K562 (cell line): ENCODE measurements at regions not wholly inside any gene's neighbourhood (a gene's known extent, or its start where the extent isn't known, plus 50 kb on each side); places are given as distances from the start of the nearest gene placed in this dataset.

Source experiments
- ATAC-seq: fragments of 200-7000 bp; cut with Tn5 transposase; 3 replicates; pipeline ENCODE4 v1.9.1; 2020; ENCODE audit warnings: moderate library complexity
- BruUV-seq: library from RNA; stranded (reverse); fragments of 400-500 nt; replicated peaks from 2 replicates; lab custom pipeline; 2021; lab: Mats Ljungman, UMichigan
- CTCF ChIA-PET: fragments of 300-600 bp; formaldehyde crosslinking; extraction: SDS; loops from one replicate; lab custom pipeline; 2021; ENCODE audit warnings: low intra/inter-chr PET ratio; lab: Yijun Ruan, JAX
- POLR2A ChIA-PET: fragments of 300-600, 350-650 bp; sonication (Branson Sonifier 250); formaldehyde crosslinking; extraction: SDS; loops from one replicate; lab custom pipeline; 2021; ENCODE audit warnings: antibody characterized with exemption, inconsistent platforms; lab: Yijun Ruan, JAX
- DNase-seq, 4 experiments: peaks; one replicate each; pipeline versions ENCODE4 v3.0.0 to v3.0.0-alpha.2; 2011 to 2018; ENCODE audit warnings: low spot score in 3 of 4, mixed read lengths in 3 of 4; ENCODE audit errors: extremely low read depth in 1 of 4
- FAIRE-seq: peaks from 2 replicates; lab custom pipeline; 2011; peaks lifted over from hg19 to GRCh38; lab: Jason Lieb, UNC
- H2AFZ ChIP-seq: 2 replicates; pipeline ENCODE4 v1.6.0; 2011; ENCODE audit warnings: low read depth, low read length, control low read depth, inconsistent platforms
- H3K27ac ChIP-seq: fragments of 200-600 bp; 3 replicates; pipeline ENCODE4 v1.8.0; 2011; ENCODE audit warnings: low read depth, mild to moderate bottlenecking, control low read depth, inconsistent platforms, low read length, moderate library complexity, mixed read lengths; ENCODE audit errors: extremely low read depth
- H3K27me3 ChIP-seq, 2 experiments: fragments of 300-600 bp in 1 of 2; 2 replicates in 1 of 2; 3 replicates in 1 of 2; pipeline versions ENCODE4 v1.6.0 to v1.8.0; 2011; ENCODE audit warnings: inconsistent platforms in 2 of 2, low read length in 2 of 2, mild to moderate bottlenecking in 1 of 2, mixed read lengths in 1 of 2, moderate library complexity in 1 of 2; ENCODE audit not compliant: control insufficient read depth in 2 of 2, insufficient read depth in 2 of 2
- H3K36me3 ChIP-seq: fragments of 300-600 bp; 3 replicates; pipeline ENCODE4 v1.8.0; 2011; ENCODE audit warnings: mild to moderate bottlenecking, low read length, inconsistent platforms; ENCODE audit not compliant: control insufficient read depth, insufficient read depth
- H3K4me1 ChIP-seq, 2 experiments: fragments of 200-600 bp in 1 of 2; replicated peaks in 1 of 2; 2 replicates in 1 of 2; 3 replicates in 1 of 2; pipeline versions ENCODE4 v1.5.1 to v1.8.0; 2011; ENCODE audit warnings: inconsistent platforms in 2 of 2, low read length in 2 of 2, mild to moderate bottlenecking in 1 of 2, mixed read lengths in 1 of 2, moderate library complexity in 1 of 2; ENCODE audit not compliant: control insufficient read depth in 2 of 2, insufficient read depth in 2 of 2
- H3K4me2 ChIP-seq: 2 replicates; pipeline ENCODE4 v1.6.1; 2011; ENCODE audit warnings: low read length, control low read depth, inconsistent platforms, mixed read lengths; ENCODE audit not compliant: insufficient read depth
- H3K4me3 ChIP-seq: fragments of 200-600 bp; sonication (generic), shearing (Covaris generic); 2 replicates; pipeline ENCODE4 v1.5.1; 2016; ENCODE audit warnings: control low read depth, inconsistent platforms
- H3K79me2 ChIP-seq: fragments of 200-600 bp; 3 replicates; pipeline ENCODE4 v1.8.0; 2011; ENCODE audit warnings: low read length, inconsistent platforms; ENCODE audit not compliant: control insufficient read depth, insufficient read depth
- H3K9ac ChIP-seq, 2 experiments: 2 replicates each; pipeline versions ENCODE4 v1.6.0 to v1.6.1; 2011; ENCODE audit warnings: low read depth in 2 of 2, low read length in 2 of 2, control low read depth in 1 of 2, inconsistent platforms in 1 of 2, mild to moderate bottlenecking in 1 of 2, mixed read lengths in 1 of 2; ENCODE audit not compliant: insufficient read depth in 1 of 2
- H3K9me1 ChIP-seq: one replicate; pipeline ENCODE4 v1.6.0; 2011; ENCODE audit warnings: inconsistent platforms, mild to moderate bottlenecking, low read length, moderate library complexity; ENCODE audit not compliant: control insufficient read depth, insufficient read depth
- H3K9me3 ChIP-seq: replicated peaks from 2 replicates; pipeline ENCODE4 v1.5.1; 2011; ENCODE audit warnings: low read depth, low read length, inconsistent platforms; ENCODE audit not compliant: control insufficient read depth, insufficient read depth
- H4K20me1 ChIP-seq: replicated peaks from 2 replicates; pipeline ENCODE4 v1.6.1; 2011; ENCODE audit warnings: low read length, inconsistent platforms, mixed read lengths; ENCODE audit not compliant: control insufficient read depth, insufficient read depth
- CCNT2 ChIP-seq: IDR thresholded peaks from 2 replicates; pipeline ENCODE4 v1.6.1; 2011; ENCODE audit warnings: borderline replicate concordance, low read depth, mild to moderate bottlenecking, moderate library complexity, mixed read lengths, low read length; ENCODE audit not compliant: insufficient read length; ENCODE audit errors: extremely low read depth
- GTF2A2 ChIP-seq: IDR thresholded peaks from 2 replicates; pipeline ENCODE4 v1.6.1; 2016; ENCODE audit warnings: mild to moderate bottlenecking, missing genetic modification characterization, missing compliant biosample characterization
- HDAC1 ChIP-seq, 2 experiments: fragments of 450-650 bp; IDR thresholded peaks; 2 replicates each; pipeline ENCODE4 v1.6.1; 2016 to 2017; ENCODE audit warnings: inconsistent platforms in 1 of 2, mild to moderate bottlenecking in 1 of 2, moderate library complexity in 1 of 2
- HSF4 ChIP-seq: fragments of 250-450 bp; sonication (Bioruptor Pico); IDR thresholded peaks from 2 replicates; pipeline ENCODE4 v2.1.2; 2022; ENCODE audit warnings: mild to moderate bottlenecking, moderate library complexity, borderline replicate concordance
- NFRKB ChIP-seq: fragments of 450-650 bp; IDR thresholded peaks from 2 replicates; pipeline ENCODE4 v1.6.1; 2016; ENCODE audit warnings: low read depth
- NRF1 ChIP-seq, 2 experiments: fragments of 450-650 bp; IDR thresholded peaks in 1 of 2; conservative IDR thresholded peaks in 1 of 2; 2 replicates each; pipeline ENCODE4 v1.6.1; 2014; ENCODE audit warnings: mild to moderate bottlenecking in 2 of 2
- ZC3H4 ChIP-seq: sonication (generic); formaldehyde crosslinking; IDR thresholded peaks from 2 replicates; pipeline ENCODE4 v1.9.0; 2021; ENCODE audit warnings: missing genetic modification reagents, borderline replicate concordance
- ZNF224 ChIP-seq: sonication (generic); formaldehyde crosslinking; IDR thresholded peaks from 2 replicates; pipeline ENCODE4 v1.8.0; 2022; ENCODE audit warnings: mild to moderate bottlenecking, missing genetic modification reagents
- ZNF316 ChIP-seq: fragments of 450-650 bp; IDR thresholded peaks from 2 replicates; pipeline ENCODE4 v1.6.1; 2016
- ZNF512 ChIP-seq: IDR thresholded peaks from 2 replicates; pipeline ENCODE4 v1.6.1; 2016; ENCODE audit warnings: missing genetic modification characterization, missing compliant biosample characterization
- WGBS: fragments of 100-300 bp; shearing (Covaris generic); methylation state at CpG from one replicate; pipeline ENCODE4 v1.1.6; 2016; ENCODE audit warnings: low coverage, mixed read lengths; ENCODE audit not compliant: insufficient coverage; ENCODE audit errors: missing lambda C conversion rate; 5-methylcytosine and 5-hydroxymethylcytosine counted together
- in situ Hi-C: fragments of 300-500 bp; cut with MboI; formaldehyde crosslinking; loops from 4 replicates; pipeline ENCODE4 v1.15.0; 2018; ENCODE audit warnings: inconsistent platforms, mixed read lengths
- intact Hi-C: fragments of 100-400 bp; cut with micrococcal nuclease; formaldehyde crosslinking; loops from 2 replicates; pipeline ENCODE4 v1.14.2; 2022
- TF ChIP-seq, protein P1 (sequence below): fragments of 450-650 bp; formaldehyde crosslinking; IDR thresholded peaks from 2 replicates; pipeline ENCODE4 v1.4.0; 2020; ENCODE audit warnings: mild to moderate bottlenecking, moderate library complexity
- TF ChIP-seq, protein P2 (sequence below), 3 experiments: fragments of 200-800 bp in 1 of 3; sonication (Bioruptor generic) in 1 of 3; sonication (generic) in 1 of 3; formaldehyde crosslinking in 1 of 3; IDR thresholded peaks; 2 replicates each; pipeline versions ENCODE4 v1.6.1 to v1.8.0; 2016 to 2022; ENCODE audit warnings: mild to moderate bottlenecking in 2 of 3, missing compliant biosample characterization in 2 of 3, missing genetic modification characterization in 2 of 3, missing genetic modification reagents in 1 of 3
- TF ChIP-seq, protein P3 (sequence below), 3 experiments: IDR thresholded peaks in 2 of 3; conservative IDR thresholded peaks in 1 of 3; 2 replicates each; pipeline ENCODE4 v1.5.1; 2011 to 2012; ENCODE audit warnings: low read length in 3 of 3, mild to moderate bottlenecking in 3 of 3, control low read depth in 2 of 3, improper control_type of control experiment in 1 of 3, inconsistent platforms in 1 of 3, low read depth in 1 of 3, mixed read lengths in 1 of 3, moderate library complexity in 1 of 3; ENCODE audit not compliant: insufficient read depth in 2 of 3

GRCh38 chr15:92525758-92526245 lies 129.8 kb downstream of the FAM174B start:
- Histone ChIP-seq H3K9ac (no peak overlapping the region), H3K4me2 (no peak overlapping the region), H3K36me3 (no peaks in the 10 kb centered on the region), H3K27me3 (peaks cover 0 to 6% of the 10 kb centered on the region in 2 experiments; a peak in 2 of 5 replicates), H4K20me1 (no peaks in the 10 kb centered on the region; the same call in 1 of the 2 replicates), H3K4me3 (no peak overlapping the region), H3K9me1 (no peaks in the 10 kb centered on the region), H3K27ac (no peak overlapping the region), H3K4me1 (no peaks in the 10 kb centered on the region), H3K9me3 (no peaks in the 10 kb centered on the region), H3K79me2 (no peaks in the 10 kb centered on the region), H2AFZ (no peak overlapping the region)
- WGBS = 0% methylated on average over 3 of the region's 3 CpGs
- ChIA-PET CTCF (no interaction called here), POLR2A (no interaction called here)
- DNase-seq (no peak), FAIRE-seq (peak; percentile 70), ATAC-seq (no peak)
- in situ Hi-C loops = no loop called here
- intact Hi-C loops = loop anchor here (10.0 kb wide), 1 partner anchor 431 kb away; no protein-coding TSS in a partner anchor
- BruUV-seq = no TSS peak
- TF ChIP-seq, protein P1, sequence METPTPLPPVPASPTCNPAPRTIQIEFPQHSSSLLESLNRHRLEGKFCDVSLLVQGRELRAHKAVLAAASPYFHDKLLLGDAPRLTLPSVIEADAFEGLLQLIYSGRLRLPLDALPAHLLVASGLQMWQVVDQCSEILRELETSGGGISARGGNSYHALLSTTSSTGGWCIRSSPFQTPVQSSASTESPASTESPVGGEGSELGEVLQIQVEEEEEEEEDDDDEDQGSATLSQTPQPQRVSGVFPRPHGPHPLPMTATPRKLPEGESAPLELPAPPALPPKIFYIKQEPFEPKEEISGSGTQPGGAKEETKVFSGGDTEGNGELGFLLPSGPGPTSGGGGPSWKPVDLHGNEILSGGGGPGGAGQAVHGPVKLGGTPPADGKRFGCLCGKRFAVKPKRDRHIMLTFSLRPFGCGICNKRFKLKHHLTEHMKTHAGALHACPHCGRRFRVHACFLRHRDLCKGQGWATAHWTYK = no peak
- TF ChIP-seq ZC3H4 = no peak
- no peak for TF ChIP-seq ZNF224 (CRISPR knock-in tag)
- no peak for TF ChIP-seq NFRKB
- TF ChIP-seq ZNF512 (tag) = peak; percentile 81
- TF ChIP-seq, protein P2, sequence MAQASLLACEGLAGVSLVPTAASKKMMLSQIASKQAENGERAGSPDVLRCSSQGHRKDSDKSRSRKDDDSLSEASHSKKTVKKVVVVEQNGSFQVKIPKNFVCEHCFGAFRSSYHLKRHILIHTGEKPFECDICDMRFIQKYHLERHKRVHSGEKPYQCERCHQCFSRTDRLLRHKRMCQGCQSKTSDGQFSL (CRISPR knock-in tag; IDR thresholded peaks at IDR 0.05) = no peak
- TF ChIP-seq, protein P2 (tag; IDR thresholded peaks at IDR 0.05) = no peak
- 0 out of 4 replicates have a peak, but pooled peaks of 1 of the 2 experiments have one; percentile 12 for TF ChIP-seq HDAC1 (IDR thresholded peaks at IDR 0.05)
- no peak for TF ChIP-seq NRF1 (conservative IDR thresholded peaks at IDR 0.05 in 1 of 2, IDR thresholded peaks at IDR 0.05 in 1 of 2)
- no peak for TF ChIP-seq CCNT2
- no peak for TF ChIP-seq ZNF316
- TF ChIP-seq GTF2A2 (tag) = no peak
- TF ChIP-seq, protein P3, sequence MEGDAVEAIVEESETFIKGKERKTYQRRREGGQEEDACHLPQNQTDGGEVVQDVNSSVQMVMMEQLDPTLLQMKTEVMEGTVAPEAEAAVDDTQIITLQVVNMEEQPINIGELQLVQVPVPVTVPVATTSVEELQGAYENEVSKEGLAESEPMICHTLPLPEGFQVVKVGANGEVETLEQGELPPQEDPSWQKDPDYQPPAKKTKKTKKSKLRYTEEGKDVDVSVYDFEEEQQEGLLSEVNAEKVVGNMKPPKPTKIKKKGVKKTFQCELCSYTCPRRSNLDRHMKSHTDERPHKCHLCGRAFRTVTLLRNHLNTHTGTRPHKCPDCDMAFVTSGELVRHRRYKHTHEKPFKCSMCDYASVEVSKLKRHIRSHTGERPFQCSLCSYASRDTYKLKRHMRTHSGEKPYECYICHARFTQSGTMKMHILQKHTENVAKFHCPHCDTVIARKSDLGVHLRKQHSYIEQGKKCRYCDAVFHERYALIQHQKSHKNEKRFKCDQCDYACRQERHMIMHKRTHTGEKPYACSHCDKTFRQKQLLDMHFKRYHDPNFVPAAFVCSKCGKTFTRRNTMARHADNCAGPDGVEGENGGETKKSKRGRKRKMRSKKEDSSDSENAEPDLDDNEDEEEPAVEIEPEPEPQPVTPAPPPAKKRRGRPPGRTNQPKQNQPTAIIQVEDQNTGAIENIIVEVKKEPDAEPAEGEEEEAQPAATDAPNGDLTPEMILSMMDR (IDR thresholded peaks at IDR 0.05 in 2 of 3, conservative IDR thresholded peaks at IDR 0.05 in 1 of 3; ENCODE audit: insufficient read depth in 2 of 3, low read depth in 1 of 3, low read length in 3 of 3) = no peak
- no peak for TF ChIP-seq HSF4
